H1 (cell line): ENCODE measurements at regions not wholly inside any gene's neighbourhood (a gene's known extent, or its start where the extent isn't known, plus 50 kb on each side); places are given as distances from the start of the nearest gene placed in this dataset.

Experiments
- ASH2L ChIP-seq: fragments of 200-600, 300-600 bp; sonication (generic); IDR thresholded peaks from one replicate; pipeline ENCODE4 v1.7.1; 2017; ENCODE audit warnings: low read length
- BRCA1 ChIP-seq: IDR thresholded peaks from 2 replicates; pipeline ENCODE4 v1.6.1; 2012; ENCODE audit warnings: low read depth, low read length, improper control_type of control experiment
- CBX8 ChIP-seq: fragments of 300-800, 300-1000 bp; sonication (generic); IDR thresholded peaks from 2 replicates; pipeline ENCODE4 v1.7.1; 2016; ENCODE audit warnings: low read depth, low read length, borderline replicate concordance
- CHD1 ChIP-seq: IDR thresholded peaks from 2 replicates; pipeline ENCODE4 v1.6.1; 2012; ENCODE audit warnings: low read depth, low read length, improper control_type of control experiment
- EZH2 ChIP-seq: fragments of 200-600 bp; sonication (generic); IDR thresholded peaks from 2 replicates; pipeline ENCODE4 v1.7.1; 2012; ENCODE audit warnings: low read depth, mild to moderate bottlenecking, moderate library complexity, low read length, inconsistent platforms; ENCODE audit not compliant: severe bottlenecking
- HDAC6 ChIP-seq: IDR thresholded peaks from one replicate; pipeline ENCODE4 v1.7.1; 2012; ENCODE audit warnings: low read depth, mild to moderate bottlenecking, inconsistent platforms, low read length, moderate library complexity
- JUN ChIP-seq: IDR thresholded peaks from 2 replicates; pipeline ENCODE4 v1.6.1; 2011; ENCODE audit warnings: low read depth, mild to moderate bottlenecking, improper control_type of control experiment, low read length
- KDM1A ChIP-seq: fragments of 200-600, 300-600 bp; sonication (generic); IDR thresholded peaks from 2 replicates; pipeline ENCODE4 v1.7.1; 2016; ENCODE audit warnings: mild to moderate bottlenecking, low read length, borderline replicate concordance
- KDM4A ChIP-seq: IDR thresholded peaks from one replicate; pipeline ENCODE4 v1.7.1; 2012; ENCODE audit warnings: low read depth, mild to moderate bottlenecking, moderate library complexity, low read length, inconsistent platforms; ENCODE audit not compliant: severe bottlenecking
- POLR2A ChIP-seq, 2 experiments: IDR thresholded peaks; 1 replicate in 1 of 2; 2 replicates in 1 of 2; pipeline ENCODE4 v1.6.1; 2011; ENCODE audit warnings: low read depth in 2 of 2, low read length in 2 of 2, mild to moderate bottlenecking in 2 of 2; ENCODE audit errors: control extremely low read depth in 1 of 2
- SUZ12 ChIP-seq: fragments of 200-600 bp; sonication (generic); IDR thresholded peaks from 2 replicates; pipeline ENCODE4 v1.6.1; 2012; ENCODE audit warnings: mild to moderate bottlenecking, inconsistent platforms, low read length, moderate library complexity, mixed read lengths
- TEAD4 ChIP-seq: IDR thresholded peaks from 2 replicates; pipeline ENCODE4 v1.6.1; 2012; ENCODE audit warnings: low read depth, low read length, inconsistent platforms, mixed read lengths

- no peak for TF ChIP-seq HDAC6
- TF ChIP-seq POLR2A (IDR thresholded peaks at IDR 0.05; ENCODE audit: control extremely low read depth in 1 of 2, low read depth in 2 of 2, low read length in 2 of 2): no peak
- TF ChIP-seq KDM1A: no peak
- TF ChIP-seq BRCA1: no peak
- peak; percentile 34 for TF ChIP-seq KDM4A
- TF ChIP-seq JUN: no peak
- TF ChIP-seq SUZ12: no peak; the same call in 1 of the 2 replicates
- peak; percentile 59 for TF ChIP-seq EZH2
- no peak for TF ChIP-seq CBX8
- TF ChIP-seq TEAD4: no peak
- no peak for TF ChIP-seq CHD1
- TF ChIP-seq ASH2L: peak; percentile 11
These were observed 299.6 kb upstream of the NFE2L3 start (continued) for GRCh38 chr7:25852211-25852938.
